ENCODE measurements at regions not wholly inside any gene's neighbourhood (a gene's known extent, or its start where the extent isn't known, plus 50 kb on each side); places are given as distances from the start of the nearest gene placed in this dataset.

- WGBS, 3 donors = 72 to 76% (median 75%) methylated on average over 3 of the region's 3 CpGs
- ATAC-seq = no peak
- no peak for TF ChIP-seq CTCF (IDR thresholded peaks at IDR 0.05)
- H3K9me3 ChIP-seq = no peaks in the 10 kb centered on the region
- H3K36me3 ChIP-seq (ENCODE audit: insufficient read depth in 1 of 2, low read depth in 1 of 2) = no peaks in the 10 kb centered on the region
- H3K4me1 ChIP-seq = no peaks in the 10 kb centered on the region
- H3K27me3 ChIP-seq (ENCODE audit: insufficient read depth in 3 of 3, low read length in 2 of 3) = no peaks in the 10 kb centered on the region
- intact Hi-C loops (cut with DNase I) = no loop called here
- DNase-seq = no peak
- H3K27ac ChIP-seq = no peak overlapping the region
- H3K4me3 ChIP-seq = no peak overlapping the region
Measured at GRCh38 chr13:82713687-82714405, 1168.4 kb downstream of the SLITRK1 start.

DNA sequence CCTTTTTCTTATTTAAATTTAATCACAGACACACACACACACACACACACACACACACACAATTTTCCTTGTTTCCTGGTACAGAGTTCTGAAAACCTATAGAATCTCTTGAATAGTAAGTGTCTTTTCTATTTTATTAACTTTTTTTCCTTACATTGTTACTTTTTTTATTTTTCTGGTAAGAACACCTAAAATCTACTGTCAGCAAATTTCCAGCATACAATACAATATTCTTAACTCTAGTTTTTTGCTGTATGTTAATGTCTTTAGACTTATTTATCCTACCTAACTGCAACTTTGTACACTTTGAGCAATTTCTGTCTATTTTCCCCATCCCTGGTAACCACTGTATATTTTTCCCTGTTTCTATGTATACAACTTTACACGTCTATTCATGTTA lies 1179.8 kb downstream of the SLITRK1 start:
- WGBS, 3 donors = 85 to 89% (median 88%) methylated on average over 1 of the region's 1 CpG
- DNase-seq = no peak
- no peaks in the 10 kb centered on the region for H3K9me3 ChIP-seq
- TF ChIP-seq CTCF (IDR thresholded peaks at IDR 0.05) = no peak
- no peaks in the 10 kb centered on the region for H3K4me1 ChIP-seq
- H3K27me3 ChIP-seq (ENCODE audit: insufficient read depth in 3 of 3, low read length in 2 of 3) = no peaks in the 10 kb centered on the region
- H3K36me3 ChIP-seq (ENCODE audit: insufficient read depth in 1 of 2, low read depth in 1 of 2) = no peaks in the 10 kb centered on the region
- H3K27ac ChIP-seq = no peak overlapping the region
- intact Hi-C loops (cut with DNase I) = no loop called here
- no peak overlapping the region for H3K4me3 ChIP-seq
- ATAC-seq = no peak

- TF ChIP-seq CTCF (IDR thresholded peaks at IDR 0.05) = no peak
- Histone ChIP-seq H3K27me3 (ENCODE audit: insufficient read depth in 3 of 3, low read length in 2 of 3) (no peaks in the 10 kb centered on the region), H3K9me3 (no peaks in the 10 kb centered on the region), H3K36me3 (ENCODE audit: insufficient read depth in 1 of 2, low read depth in 1 of 2) (no peaks in the 10 kb centered on the region), H3K27ac (no peak overlapping the region), H3K4me3 (no peak overlapping the region), H3K4me1 (no peaks in the 10 kb centered on the region)
- WGBS, 3 donors = 74 to 84% (median 77%) methylated on average over 2 of the region's 2 CpGs
- DNase-seq (no peak), ATAC-seq (no peak)
- intact Hi-C loops (cut with DNase I) = no loop called here
Measured at GRCh38 chr13:82701020-82701419, 1181.3 kb downstream of the SLITRK1 start.

GRCh38 chr13:82698941-82699340 lies 1183.3 kb downstream of the SLITRK1 start:
- DNase-seq = no peak
- no peak for TF ChIP-seq CTCF (IDR thresholded peaks at IDR 0.05)
- H3K9me3 ChIP-seq = no peaks in the 10 kb centered on the region
- intact Hi-C loops (cut with DNase I) = no loop called here
- no peak overlapping the region for H3K4me3 ChIP-seq
- no peaks in the 10 kb centered on the region for H3K27me3 ChIP-seq (ENCODE audit: insufficient read depth in 3 of 3, low read length in 2 of 3)
- no peak overlapping the region for H3K27ac ChIP-seq
- H3K4me1 ChIP-seq = no peaks in the 10 kb centered on the region
- no peak for ATAC-seq
- H3K36me3 ChIP-seq (ENCODE audit: insufficient read depth in 1 of 2, low read depth in 1 of 2) = no peaks in the 10 kb centered on the region

GRCh38 chr13:82698383-82698782 lies 1183.9 kb downstream of the SLITRK1 start:
- H3K4me3 ChIP-seq = no peak overlapping the region
- no peak for DNase-seq
- H3K27ac ChIP-seq = no peak overlapping the region
- ATAC-seq = no peak
- intact Hi-C loops (cut with DNase I) = no loop called here
- no peaks in the 10 kb centered on the region for H3K4me1 ChIP-seq
- TF ChIP-seq CTCF (IDR thresholded peaks at IDR 0.05) = no peak
- no peaks in the 10 kb centered on the region for H3K36me3 ChIP-seq (ENCODE audit: insufficient read depth in 1 of 2, low read depth in 1 of 2)
- H3K9me3 ChIP-seq = no peaks in the 10 kb centered on the region
- H3K27me3 ChIP-seq (ENCODE audit: insufficient read depth in 3 of 3, low read length in 2 of 3) = no peaks in the 10 kb centered on the region
